Uterus (tissue), 3 donors: ENCODE measurements at regions not wholly inside any gene's neighbourhood (a gene's known extent, or its start where the extent isn't known, plus 50 kb on each side); places are given as distances from the start of the nearest gene placed in this dataset.
"Not testable (repeated sequence)": the region's sequence is repeated elsewhere in the genome, so short reads cannot be mapped to it uniquely, and the experiment has no call there.

ENCODE experiments used
- DNase-seq, 2 donors: peaks; one replicate each; pipeline ENCODE4 v3.0.0-alpha.2; 2019 to 2020
- H3K27ac ChIP-seq, 2 donors: fragments of 200-600 bp; sonication (generic); 1 replicate in 1 of 2; 2 replicates in 1 of 2; pipeline ENCODE4 v1.5.1; 2016 to 2018
- H3K27me3 ChIP-seq, 2 donors: fragments of 200-600 bp; sonication (generic); one replicate each; pipeline ENCODE4 v1.5.1; 2018 to 2019; ENCODE audit warnings: control low read depth in 1 of 2
- H3K36me3 ChIP-seq, 2 donors: fragments of 200-600 bp; sonication (generic); one replicate each; pipeline ENCODE4 v1.5.1; 2019; ENCODE audit warnings: control low read depth in 1 of 2
- H3K4me1 ChIP-seq, 2 donors: fragments of 200-600 bp; sonication (generic); one replicate each; pipeline ENCODE4 v1.5.1; 2018 to 2019; ENCODE audit warnings: control low read depth in 1 of 2
- H3K4me3 ChIP-seq, 2 donors: fragments of 200-600 bp; sonication (generic); 1 replicate in 1 of 2; 2 replicates in 1 of 2; pipeline ENCODE4 v1.5.1; 2018 to 2019; ENCODE audit warnings: mild to moderate bottlenecking in 1 of 2
- H3K9me3 ChIP-seq, 2 donors: fragments of 200-600 bp; sonication (generic); one replicate each; pipeline ENCODE4 v1.5.1; 2019; ENCODE audit warnings: control low read depth in 1 of 2
- POLR2A ChIP-seq, 2 donors: fragments of 450-650 bp; IDR thresholded peaks; one replicate each; pipeline ENCODE4 v1.6.1; 2016; ENCODE audit warnings: antibody characterized with exemption in 2 of 2, mild to moderate bottlenecking in 1 of 2, moderate library complexity in 1 of 2
- intact Hi-C: fragments of 100-400 bp; cut with DNase I; formaldehyde crosslinking; loops from one replicate; pipeline ENCODE4 v1.15.1; 2023; ENCODE audit warnings: low total_unique reads
- TF ChIP-seq, protein P1 (sequence below), 4 experiments: fragments of 200-600 bp in 2 of 4; fragments of 450-650 bp in 2 of 4; sonication (generic) in 2 of 4; IDR thresholded peaks; one replicate each; pipeline ENCODE4 v1.5.1; 2016 to 2019; ENCODE audit warnings: antibody characterized with exemption in 4 of 4, mild to moderate bottlenecking in 2 of 4, moderate library complexity in 1 of 4
- donor health status: DM: yes; HTN: yes; CAD: no.

DNA sequence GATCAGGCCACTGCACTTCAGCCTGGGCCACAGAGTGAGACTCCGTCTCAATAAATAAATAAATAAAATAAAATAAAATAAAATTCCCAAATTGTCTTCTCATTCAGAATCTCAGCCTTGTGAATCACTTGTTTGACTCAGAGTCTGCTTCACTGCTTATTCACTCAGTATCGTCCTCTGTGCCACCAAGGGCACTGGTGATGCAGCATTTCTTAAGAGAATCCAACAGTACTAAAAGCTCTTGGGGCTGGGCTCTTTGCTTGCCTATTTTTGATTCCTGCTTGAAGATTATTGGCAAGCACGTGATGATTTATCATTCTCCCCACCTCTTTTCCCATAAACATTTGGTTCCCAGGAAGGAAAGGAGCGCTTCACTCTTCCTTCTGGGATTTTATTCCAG lies 54.8 kb upstream of the HMGB1 start:
- H3K9me3 ChIP-seq: no peaks in the 10 kb centered on the region
- intact Hi-C loops: no loop called here
- H3K27me3 ChIP-seq: no peaks in the 10 kb centered on the region
- TF ChIP-seq, protein P1, sequence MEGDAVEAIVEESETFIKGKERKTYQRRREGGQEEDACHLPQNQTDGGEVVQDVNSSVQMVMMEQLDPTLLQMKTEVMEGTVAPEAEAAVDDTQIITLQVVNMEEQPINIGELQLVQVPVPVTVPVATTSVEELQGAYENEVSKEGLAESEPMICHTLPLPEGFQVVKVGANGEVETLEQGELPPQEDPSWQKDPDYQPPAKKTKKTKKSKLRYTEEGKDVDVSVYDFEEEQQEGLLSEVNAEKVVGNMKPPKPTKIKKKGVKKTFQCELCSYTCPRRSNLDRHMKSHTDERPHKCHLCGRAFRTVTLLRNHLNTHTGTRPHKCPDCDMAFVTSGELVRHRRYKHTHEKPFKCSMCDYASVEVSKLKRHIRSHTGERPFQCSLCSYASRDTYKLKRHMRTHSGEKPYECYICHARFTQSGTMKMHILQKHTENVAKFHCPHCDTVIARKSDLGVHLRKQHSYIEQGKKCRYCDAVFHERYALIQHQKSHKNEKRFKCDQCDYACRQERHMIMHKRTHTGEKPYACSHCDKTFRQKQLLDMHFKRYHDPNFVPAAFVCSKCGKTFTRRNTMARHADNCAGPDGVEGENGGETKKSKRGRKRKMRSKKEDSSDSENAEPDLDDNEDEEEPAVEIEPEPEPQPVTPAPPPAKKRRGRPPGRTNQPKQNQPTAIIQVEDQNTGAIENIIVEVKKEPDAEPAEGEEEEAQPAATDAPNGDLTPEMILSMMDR (IDR thresholded peaks at IDR 0.05): no peak
- TF ChIP-seq POLR2A (IDR thresholded peaks at IDR 0.05): no peak
- no peaks in the 10 kb centered on the region for H3K36me3 ChIP-seq
- no peak for DNase-seq
- no peak overlapping the region for H3K4me3 ChIP-seq
- no peak overlapping the region for H3K27ac ChIP-seq
- no peaks in the 10 kb centered on the region for H3K4me1 ChIP-seq

DNA sequence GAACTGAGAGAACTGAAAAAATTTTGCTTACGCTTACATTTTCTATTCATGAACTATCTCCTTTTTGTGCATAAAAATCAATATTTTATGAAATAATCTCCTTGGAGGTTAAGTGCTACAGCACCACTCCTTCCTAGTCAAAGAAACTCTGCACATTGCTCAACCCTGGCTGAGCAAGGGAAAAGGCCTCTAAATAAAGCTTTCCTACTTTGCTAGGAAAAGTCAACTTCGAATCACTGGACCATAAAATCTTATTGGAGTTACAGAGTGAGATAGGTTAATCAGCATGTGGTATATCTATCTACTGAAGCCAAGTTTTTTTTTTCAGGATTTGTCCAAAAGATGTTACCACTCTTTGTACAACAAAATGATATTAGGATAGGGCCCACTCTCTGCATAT lies 57.5 kb upstream of the HMGB1 start:
- H3K27ac ChIP-seq: no peak overlapping the region
- H3K27me3 ChIP-seq: no peaks in the 10 kb centered on the region
- no peaks in the 10 kb centered on the region for H3K9me3 ChIP-seq
- peaks cover 0 to 3% of the 10 kb centered on the region in 2 donors for H3K4me1 ChIP-seq
- TF ChIP-seq, protein P1 (IDR thresholded peaks at IDR 0.05): no peak
- TF ChIP-seq POLR2A (IDR thresholded peaks at IDR 0.05): no peak
- H3K4me3 ChIP-seq: no peak overlapping the region
- intact Hi-C loops: no loop called here
- DNase-seq: no peak
- H3K36me3 ChIP-seq: no peaks in the 10 kb centered on the region

DNA sequence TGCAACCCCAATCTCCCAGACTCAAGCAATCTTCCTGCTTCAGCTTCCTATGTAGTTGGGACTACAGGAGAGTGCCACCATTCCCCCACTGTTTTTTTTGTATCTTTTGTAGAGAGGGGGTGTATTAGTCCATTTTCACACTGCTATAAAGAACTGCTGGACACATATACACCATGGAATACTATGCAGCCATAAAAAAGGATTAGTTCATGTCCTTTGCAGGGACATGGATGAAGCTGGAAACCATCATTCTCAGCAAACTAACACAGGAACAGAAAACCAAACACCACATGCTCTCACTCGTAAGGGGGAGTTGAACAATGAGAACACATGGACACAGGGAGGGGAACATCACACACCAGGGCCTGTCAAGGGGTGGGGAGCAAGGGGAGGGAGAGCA lies 58.1 kb upstream of the HMGB1 start:
- H3K27me3 ChIP-seq, H3K4me3 ChIP-seq, DNase-seq, H3K36me3 ChIP-seq, H3K9me3 ChIP-seq, H3K4me1 ChIP-seq, intact Hi-C loops, H3K27ac ChIP-seq: not testable (repeated sequence)

DNA sequence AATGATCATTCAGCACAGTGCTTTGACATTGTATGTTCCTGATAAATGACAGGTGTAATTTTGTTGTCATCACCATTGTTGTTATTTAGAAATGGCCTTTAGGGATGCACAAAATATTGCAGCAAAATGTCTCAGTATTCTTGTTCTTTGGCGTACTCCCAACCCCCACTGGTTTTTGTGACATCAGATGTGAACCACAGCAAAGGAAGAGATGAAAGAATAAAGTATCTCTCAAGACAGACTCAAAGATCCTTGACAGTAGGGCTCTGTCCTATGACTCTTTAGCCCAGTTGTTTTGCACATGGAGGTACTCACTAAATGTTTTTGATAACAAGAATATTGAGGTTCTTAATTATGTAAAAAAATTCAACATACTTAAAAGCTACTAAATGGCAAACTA lies 59.5 kb upstream of the HMGB1 start:
- intact Hi-C loops, H3K36me3 ChIP-seq, DNase-seq, H3K4me1 ChIP-seq, H3K27ac ChIP-seq, H3K4me3 ChIP-seq, H3K9me3 ChIP-seq, H3K27me3 ChIP-seq: not testable (repeated sequence)

DNA sequence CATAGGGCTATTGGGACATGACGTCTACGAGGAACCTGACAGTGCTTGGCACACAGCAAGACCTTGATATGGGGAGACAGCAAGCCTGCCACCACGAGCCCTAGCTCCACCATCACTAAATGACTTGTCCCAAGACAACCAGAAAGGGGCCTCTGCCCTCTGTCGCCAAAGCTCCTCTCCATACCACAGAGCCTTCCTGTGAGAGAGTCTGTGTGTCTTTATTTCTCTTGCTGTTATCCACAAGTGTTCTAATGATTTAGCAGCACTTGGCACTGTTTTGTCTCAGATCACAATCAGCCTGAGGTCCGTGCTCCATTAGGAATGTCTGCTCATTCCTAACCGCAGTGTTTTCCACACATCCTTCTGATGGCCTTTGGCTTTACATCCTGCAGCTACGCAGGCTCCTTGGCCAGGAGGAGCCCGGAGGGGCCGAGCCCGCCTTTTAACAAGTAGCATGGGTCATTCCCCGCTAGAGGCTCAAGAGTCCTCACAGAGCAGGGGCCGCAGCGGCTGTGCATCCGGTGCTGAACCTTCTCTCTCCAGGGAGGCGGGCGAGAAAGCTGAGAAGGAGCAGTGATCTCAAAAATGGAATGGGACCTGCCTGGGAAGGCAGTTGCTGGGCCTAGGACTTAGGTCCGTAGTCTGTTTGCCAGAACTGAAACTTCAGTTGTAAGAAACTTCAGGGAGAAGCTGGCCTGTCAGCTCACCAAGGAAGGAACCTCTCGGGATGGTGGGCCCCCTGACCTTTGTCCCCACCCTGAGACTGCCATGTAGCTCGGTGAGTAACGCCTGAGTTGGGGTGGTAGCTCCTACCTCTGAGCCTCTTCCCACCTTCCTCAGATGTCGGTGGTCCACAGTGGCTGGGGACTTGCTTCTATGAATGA lies 61.1 kb upstream of the HMGB1 start:
- Histone ChIP-seq H3K9me3 (no peaks in the 10 kb centered on the region), H3K4me1 (peaks cover 0 to 3% of the 10 kb centered on the region in 2 donors), H3K27me3 (no peaks in the 10 kb centered on the region), H3K4me3 (no peak overlapping the region), H3K27ac (no peak overlapping the region), H3K36me3 (no peaks in the 10 kb centered on the region)
- TF ChIP-seq, protein P1 (IDR thresholded peaks at IDR 0.05): no peak
- TF ChIP-seq POLR2A (IDR thresholded peaks at IDR 0.05): no peak
- intact Hi-C loops: no loop called here
- peak; percentile 33 to 39 for DNase-seq

DNA sequence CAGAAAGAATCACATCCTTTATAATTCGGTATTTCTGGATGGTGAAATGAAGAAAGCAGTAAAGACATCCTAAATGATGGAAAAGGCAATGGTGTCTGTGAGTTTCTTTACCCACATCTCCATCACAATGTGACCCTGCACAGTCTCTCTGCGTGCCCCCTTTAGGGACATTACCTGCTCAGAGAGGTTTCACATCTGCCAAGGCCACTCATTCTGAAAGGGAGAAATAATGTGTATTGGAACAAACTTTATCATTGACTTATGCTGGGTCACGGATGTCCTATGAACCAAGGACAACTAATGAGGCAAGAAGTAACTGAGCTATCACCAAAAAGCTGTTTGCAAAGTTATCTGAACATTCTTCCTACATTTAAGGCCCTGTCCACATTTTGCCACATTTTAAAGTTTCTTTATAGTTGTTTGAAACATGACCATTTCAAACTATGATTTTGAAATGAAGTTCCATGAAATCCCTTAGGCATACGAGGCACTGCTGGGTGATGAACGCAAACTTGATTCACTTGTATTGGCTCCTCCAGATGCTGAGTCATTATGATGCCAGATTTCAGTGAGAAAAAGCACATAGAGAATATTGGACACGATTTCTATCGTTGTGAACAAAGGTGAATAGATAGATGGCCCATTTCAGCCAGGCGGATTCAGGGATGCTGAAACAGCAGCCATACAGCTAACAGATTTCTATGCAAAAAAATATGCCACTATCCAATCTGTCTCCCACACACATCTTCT lies 63.5 kb upstream of the HMGB1 start:
- no peak for TF ChIP-seq POLR2A (IDR thresholded peaks at IDR 0.05)
- TF ChIP-seq, protein P1 (IDR thresholded peaks at IDR 0.05): no peak
- no peaks in the 10 kb centered on the region for H3K9me3 ChIP-seq
- H3K27me3 ChIP-seq: no peaks in the 10 kb centered on the region
- intact Hi-C loops: no loop called here
- H3K36me3 ChIP-seq: no peaks in the 10 kb centered on the region
- DNase-seq: no peak
- H3K4me1 ChIP-seq: peaks cover 0 to 3% of the 10 kb centered on the region in 2 donors
- no peak overlapping the region for H3K4me3 ChIP-seq
- no peak overlapping the region for H3K27ac ChIP-seq
